Upper lobe of left lung (tissue), 4 donors: ENCODE measurements at regions not wholly inside any gene's neighbourhood (a gene's known extent, or its start where the extent isn't known, plus 50 kb on each side); places are given as distances from the start of the nearest gene placed in this dataset.

Experiments used
- POLR2A ChIP-seq, 4 donors: fragments of 450-650 bp; IDR thresholded peaks; one replicate each; pipeline ENCODE4 v1.5.1; 2016 to 2017; ENCODE audit warnings: antibody characterized with exemption in 4 of 4, mild to moderate bottlenecking in 2 of 4
- POLR2AphosphoS5 ChIP-seq, 2 donors: sonication (generic); formaldehyde crosslinking; IDR thresholded peaks; one replicate each; pipeline ENCODE4 v1.5.1; 2017; ENCODE audit warnings: antibody characterized with exemption in 2 of 2
- TF ChIP-seq, protein P1 (sequence below), 6 experiments: fragments of 450-650 bp in 4 of 6; fragments of 200-600 bp in 2 of 6; sonication (generic) in 2 of 6; IDR thresholded peaks; one replicate each; pipeline ENCODE4 v1.5.1; 2016 to 2019; ENCODE audit warnings: antibody characterized with exemption in 6 of 6

DNA sequence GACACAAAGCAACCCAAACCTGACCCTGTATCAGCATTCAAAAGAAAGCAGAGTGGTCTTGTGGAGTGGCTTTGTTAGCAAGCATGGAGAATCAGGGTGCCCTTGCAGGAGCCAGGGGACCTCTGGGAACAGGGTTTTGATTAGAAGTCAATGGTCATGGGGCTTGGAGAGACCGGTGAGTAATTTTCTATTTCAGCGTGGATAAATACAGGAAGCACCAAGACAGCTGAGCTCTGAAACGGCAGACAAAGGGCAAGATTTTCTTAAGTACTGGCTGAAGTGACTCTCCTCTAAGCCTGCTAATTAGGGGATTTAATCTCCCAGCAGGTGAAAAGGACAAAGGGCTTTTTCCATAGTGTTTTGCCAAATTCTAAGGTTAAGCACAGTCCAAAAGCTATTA is 78.0 kb upstream of the GAREM1 start:
- TF ChIP-seq, protein P1, sequence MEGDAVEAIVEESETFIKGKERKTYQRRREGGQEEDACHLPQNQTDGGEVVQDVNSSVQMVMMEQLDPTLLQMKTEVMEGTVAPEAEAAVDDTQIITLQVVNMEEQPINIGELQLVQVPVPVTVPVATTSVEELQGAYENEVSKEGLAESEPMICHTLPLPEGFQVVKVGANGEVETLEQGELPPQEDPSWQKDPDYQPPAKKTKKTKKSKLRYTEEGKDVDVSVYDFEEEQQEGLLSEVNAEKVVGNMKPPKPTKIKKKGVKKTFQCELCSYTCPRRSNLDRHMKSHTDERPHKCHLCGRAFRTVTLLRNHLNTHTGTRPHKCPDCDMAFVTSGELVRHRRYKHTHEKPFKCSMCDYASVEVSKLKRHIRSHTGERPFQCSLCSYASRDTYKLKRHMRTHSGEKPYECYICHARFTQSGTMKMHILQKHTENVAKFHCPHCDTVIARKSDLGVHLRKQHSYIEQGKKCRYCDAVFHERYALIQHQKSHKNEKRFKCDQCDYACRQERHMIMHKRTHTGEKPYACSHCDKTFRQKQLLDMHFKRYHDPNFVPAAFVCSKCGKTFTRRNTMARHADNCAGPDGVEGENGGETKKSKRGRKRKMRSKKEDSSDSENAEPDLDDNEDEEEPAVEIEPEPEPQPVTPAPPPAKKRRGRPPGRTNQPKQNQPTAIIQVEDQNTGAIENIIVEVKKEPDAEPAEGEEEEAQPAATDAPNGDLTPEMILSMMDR (IDR thresholded peaks at IDR 0.05), result no peak
- no peak for TF ChIP-seq POLR2A (IDR thresholded peaks at IDR 0.05)
- no peak for TF ChIP-seq POLR2AphosphoS5 (IDR thresholded peaks at IDR 0.05)
